Activated naive CD4-positive, alpha-beta T cell treated with Interleukin-2 at 50 U/mL for 16 hours (primary cell): ENCODE measurements at regions not wholly inside any gene's neighbourhood (a gene's known extent, or its start where the extent isn't known, plus 50 kb on each side); places are given as distances from the start of the nearest gene placed in this dataset.
"Not testable (repeated sequence)": the region's sequence is repeated elsewhere in the genome, so short reads cannot be mapped to it uniquely, and the experiment has no call there.

ENCODE experiments used
- DNase-seq: peaks from one replicate; pipeline ENCODE4 v3.0.0-alpha.2; 2020

- DNase-seq, result no peak
Measured at GRCh38 chr14:59130462-59130861, 58.0 kb upstream of the DAAM1 start.

- DNase-seq, result no peak
Measured at GRCh38 chr14:59131938-59132795, 56.3 kb upstream of the DAAM1 start.

GRCh38 chr14:59132796-59133494, 55.5 kb upstream of the DAAM1 start:
- DNase-seq, result no peak

GRCh38 chr14:59133709-59134108, 54.8 kb upstream of the DAAM1 start:
- DNase-seq, result no peak

GRCh38 chr14:59134307-59134706, 54.2 kb upstream of the DAAM1 start:
- no peak for DNase-seq

GRCh38 chr14:59137256-59137655, 51.2 kb upstream of the DAAM1 start:
- DNase-seq, result no peak

GRCh38 chr14:59138576-59138975, 49.9 kb upstream of the DAAM1 start:
- not testable (repeated sequence) for DNase-seq
